AG09309 (cell line): ENCODE measurements at regions not wholly inside any gene's neighbourhood (a gene's known extent, or its start where the extent isn't known, plus 50 kb on each side); places are given as distances from the start of the nearest gene placed in this dataset.
A peak's percentile ranks its signal among the peaks of the same experiment; 100 is the strongest.

Experiments
- DNase-seq: peaks from one replicate; pipeline ENCODE4 v3.0.0-alpha.2; 2010; ENCODE audit warnings: low read depth
- H3K4me3 ChIP-seq: 2 replicates; pipeline ENCODE4 v1.5.1; 2011; ENCODE audit warnings: mild to moderate bottlenecking, low read depth, low read length, moderate library complexity; ENCODE audit not compliant: control insufficient read depth
- TF ChIP-seq, protein P1 (sequence below): IDR thresholded peaks from 2 replicates; pipeline ENCODE4 v1.5.1; 2011; ENCODE audit warnings: mild to moderate bottlenecking, low read depth, low read length, inconsistent platforms; ENCODE audit not compliant: insufficient read depth, control insufficient read depth; ENCODE audit errors: missing control alignments

DNA sequence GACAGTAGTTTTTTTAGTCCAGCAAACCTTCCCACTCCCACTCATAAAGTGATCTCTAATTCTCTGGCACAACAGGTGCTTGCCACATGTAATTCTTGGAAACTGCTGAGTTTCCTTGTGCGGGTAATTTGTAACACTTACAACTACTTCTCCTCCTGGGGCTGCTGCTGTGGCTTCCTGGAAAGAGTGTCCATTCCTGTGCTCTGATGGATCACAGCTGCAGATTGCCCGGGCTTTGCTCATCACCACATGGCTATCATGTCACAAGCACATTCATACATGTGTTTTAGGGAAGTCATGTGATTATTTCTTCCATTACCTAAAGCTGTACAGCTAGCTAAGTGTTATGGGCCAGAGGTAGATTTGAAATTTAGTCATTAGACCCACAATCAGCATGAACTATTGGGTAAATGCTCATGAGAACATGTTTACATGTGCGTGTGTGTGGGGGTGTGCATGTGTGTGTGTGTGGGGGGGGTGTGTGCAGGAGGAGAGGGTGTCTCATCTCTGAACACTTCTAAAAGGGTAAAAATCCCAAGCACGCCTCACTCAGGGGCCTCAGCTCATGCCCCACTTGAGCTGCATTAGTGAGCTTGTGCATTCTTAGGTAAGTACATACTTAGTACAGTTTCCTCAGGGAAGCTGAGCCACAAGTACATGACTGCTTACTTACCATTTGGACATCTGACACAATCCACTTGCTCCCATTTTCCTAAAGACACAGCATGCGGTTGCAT is 118.1 kb upstream of the CCDC112 start:
- no peak overlapping the region for H3K4me3 ChIP-seq
- TF ChIP-seq, protein P1, sequence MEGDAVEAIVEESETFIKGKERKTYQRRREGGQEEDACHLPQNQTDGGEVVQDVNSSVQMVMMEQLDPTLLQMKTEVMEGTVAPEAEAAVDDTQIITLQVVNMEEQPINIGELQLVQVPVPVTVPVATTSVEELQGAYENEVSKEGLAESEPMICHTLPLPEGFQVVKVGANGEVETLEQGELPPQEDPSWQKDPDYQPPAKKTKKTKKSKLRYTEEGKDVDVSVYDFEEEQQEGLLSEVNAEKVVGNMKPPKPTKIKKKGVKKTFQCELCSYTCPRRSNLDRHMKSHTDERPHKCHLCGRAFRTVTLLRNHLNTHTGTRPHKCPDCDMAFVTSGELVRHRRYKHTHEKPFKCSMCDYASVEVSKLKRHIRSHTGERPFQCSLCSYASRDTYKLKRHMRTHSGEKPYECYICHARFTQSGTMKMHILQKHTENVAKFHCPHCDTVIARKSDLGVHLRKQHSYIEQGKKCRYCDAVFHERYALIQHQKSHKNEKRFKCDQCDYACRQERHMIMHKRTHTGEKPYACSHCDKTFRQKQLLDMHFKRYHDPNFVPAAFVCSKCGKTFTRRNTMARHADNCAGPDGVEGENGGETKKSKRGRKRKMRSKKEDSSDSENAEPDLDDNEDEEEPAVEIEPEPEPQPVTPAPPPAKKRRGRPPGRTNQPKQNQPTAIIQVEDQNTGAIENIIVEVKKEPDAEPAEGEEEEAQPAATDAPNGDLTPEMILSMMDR = no peak
- peak; percentile 80 for DNase-seq

DNA sequence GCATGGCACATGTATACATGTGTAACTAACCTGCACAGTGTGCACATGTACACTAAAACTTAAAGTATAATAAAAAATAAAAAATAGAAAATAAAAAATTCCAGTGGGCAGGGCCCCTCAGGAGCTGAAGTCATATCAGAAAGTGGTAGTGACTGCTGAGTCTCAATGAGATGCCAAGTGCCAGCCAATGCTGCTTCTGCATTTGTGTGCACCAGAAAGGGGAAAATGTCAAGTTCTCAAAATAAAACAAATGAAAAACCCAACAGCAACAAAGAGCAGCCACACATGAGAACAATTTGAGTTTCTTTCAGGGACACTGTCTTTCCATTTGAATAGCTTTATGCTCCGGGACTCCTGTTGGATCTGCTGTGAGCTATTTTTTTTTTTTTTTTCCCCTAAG is 117.2 kb upstream of the CCDC112 start:
- H3K4me3 ChIP-seq = no peak overlapping the region
- no peak for DNase-seq
- TF ChIP-seq, protein P1 = no peak

DNA sequence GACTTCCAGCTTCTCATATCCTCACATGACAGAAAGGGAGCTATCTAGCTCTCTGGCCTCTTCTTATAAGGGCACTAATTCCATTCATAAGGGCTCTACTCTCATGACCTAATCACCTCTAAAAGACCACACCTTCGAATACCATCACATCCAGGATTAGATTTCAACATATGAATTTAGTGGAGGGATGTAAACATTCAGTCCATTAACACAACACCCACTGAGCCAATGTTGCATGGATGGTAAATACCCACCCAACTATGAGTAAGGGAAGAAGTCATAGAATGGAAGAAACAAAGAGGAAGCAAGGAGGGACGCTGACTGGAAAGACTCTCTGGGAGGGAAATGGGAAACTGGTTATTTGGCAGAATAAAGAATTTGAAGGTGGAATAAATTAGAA is 112.6 kb upstream of the CCDC112 start:
- TF ChIP-seq, protein P1 = no peak
- DNase-seq = no peak
- no peak overlapping the region for H3K4me3 ChIP-seq

DNA sequence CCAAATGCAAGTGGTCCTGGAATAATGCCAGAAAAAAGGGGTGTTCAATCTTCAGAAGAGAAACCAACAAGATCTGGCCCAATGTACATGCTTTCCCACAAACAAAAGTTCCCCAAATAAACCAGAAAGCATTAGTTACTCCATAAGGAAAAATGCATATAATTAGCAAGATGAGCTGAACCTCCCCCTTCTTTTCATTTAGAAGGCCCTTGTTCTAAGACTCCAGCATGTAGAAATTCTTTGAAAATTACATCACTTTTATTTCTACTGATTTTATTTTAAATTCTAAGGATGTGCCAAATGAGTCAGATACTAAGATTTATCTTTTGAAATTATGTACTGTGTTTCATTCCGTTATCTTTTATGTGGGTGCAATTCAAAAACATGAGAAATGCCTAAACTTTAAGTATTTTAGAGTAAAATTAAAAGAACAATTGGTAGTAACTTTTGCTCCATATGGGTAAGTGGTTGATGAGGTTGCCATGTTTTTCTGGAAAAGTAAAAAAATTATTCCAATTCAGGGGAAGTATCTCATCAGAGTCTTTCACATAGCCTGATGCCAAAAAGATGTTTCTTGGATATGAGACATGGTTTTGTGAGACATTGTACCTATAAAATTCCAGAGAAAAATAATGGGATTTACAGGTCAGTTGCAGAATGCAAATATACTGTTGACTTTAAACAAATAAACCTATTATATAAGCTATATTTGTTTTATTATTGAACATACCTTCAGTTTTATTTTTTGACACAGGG is 106.5 kb upstream of the CCDC112 start:
- no peak for DNase-seq
- TF ChIP-seq, protein P1 = no peak

DNA sequence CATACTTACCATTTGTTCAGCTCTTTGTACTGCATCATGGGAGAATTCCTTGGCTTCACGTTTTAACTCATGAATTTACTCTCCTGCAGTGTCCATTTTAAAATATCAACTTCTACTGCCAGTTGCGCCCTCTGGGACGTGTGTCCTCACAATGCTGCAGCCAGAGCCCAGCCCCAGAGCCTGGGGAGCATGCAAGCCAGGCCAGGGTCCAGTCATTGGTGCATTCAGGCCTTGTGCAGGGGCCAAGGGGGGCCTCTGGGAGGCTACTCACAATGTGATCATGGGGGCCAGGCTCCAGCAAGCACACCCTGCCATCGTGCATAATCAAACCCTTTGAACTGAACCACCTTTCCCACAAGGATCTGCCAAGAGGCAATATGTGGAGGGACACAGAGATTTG is 105.6 kb upstream of the CCDC112 start:
- no peak overlapping the region for H3K4me3 ChIP-seq
- TF ChIP-seq, protein P1 = no peak
- no peak for DNase-seq

More for the DNA sequence above, 106.5 kb upstream of the CCDC112 start:
- no peak overlapping the region for H3K4me3 ChIP-seq

DNA sequence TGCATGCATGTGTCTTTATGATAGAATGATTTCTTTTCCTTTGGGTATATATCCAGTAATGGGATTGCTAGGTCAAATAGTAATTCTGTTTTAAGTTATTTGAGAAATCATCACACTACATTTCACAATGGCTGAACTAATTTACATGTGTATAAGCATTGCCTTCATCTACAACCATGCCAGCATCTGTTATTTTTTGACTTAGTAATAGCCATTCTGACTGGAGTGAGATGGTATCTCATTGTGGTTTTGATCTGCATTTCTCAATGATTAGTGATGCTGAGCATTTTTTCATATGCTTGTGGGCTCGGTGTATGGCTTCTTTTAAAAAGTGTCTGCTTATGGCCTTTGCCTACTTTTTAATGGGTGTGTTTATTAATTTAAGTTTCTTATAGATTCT is 102.3 kb upstream of the CCDC112 start:
- peak; percentile 85 for DNase-seq
- TF ChIP-seq, protein P1 = no peak
- no peak overlapping the region for H3K4me3 ChIP-seq

DNA sequence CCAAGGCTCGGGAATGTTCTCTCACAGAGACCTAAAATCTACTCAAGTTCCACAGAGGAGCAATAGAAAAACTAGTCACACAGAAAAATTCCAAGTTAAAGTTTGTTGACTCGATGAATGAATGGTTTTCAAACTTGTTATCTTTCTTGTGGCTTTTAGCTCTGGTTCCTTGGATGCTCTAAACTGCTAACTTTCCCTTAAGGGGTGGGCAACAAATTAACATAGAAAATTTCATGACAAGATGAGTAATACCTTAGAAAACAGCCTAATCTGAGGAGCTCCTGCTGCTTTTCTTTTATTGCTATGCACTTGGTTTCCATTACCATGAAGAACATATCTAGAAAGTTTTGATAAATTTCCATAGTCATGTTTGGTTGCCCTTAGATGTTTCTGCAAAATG is 100.2 kb upstream of the CCDC112 start:
- no peak overlapping the region for H3K4me3 ChIP-seq
- TF ChIP-seq, protein P1 = no peak
- no peak for DNase-seq
